ENCODE measurements at regions not wholly inside any gene's neighbourhood (a gene's known extent, or its start where the extent isn't known, plus 50 kb on each side); places are given as distances from the start of the nearest gene placed in this dataset.
"Not testable (repeated sequence)": the region's sequence is repeated elsewhere in the genome, so short reads cannot be mapped to it uniquely, and the experiment has no call there.

DNA sequence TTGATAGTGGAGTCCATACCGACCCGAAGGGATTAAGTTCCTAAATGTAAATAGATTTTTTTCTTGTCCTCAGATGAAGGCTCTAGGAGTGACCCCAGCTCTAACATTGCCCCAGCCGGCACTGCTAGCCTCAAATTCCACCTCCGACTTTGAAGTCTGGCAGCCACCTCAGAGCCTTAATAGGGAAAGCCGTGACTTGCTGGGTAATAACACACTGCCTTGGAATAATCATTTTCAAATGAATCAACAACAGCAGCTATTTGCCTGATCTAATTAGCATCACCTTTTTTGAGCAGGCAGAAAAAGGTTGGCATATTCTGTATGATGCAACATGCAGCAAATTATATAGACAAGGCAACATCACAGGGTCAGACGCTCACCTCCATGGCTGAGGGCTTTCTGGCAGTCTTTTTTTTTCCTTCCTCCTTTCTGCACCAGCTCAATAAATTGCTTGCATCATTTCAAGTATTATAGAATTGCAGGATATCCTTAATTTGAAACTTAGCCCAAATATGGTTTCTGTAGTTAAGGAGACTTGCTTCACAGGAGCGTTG, 276.5 kb upstream of the ATP5MC3 start:
- no peak for DNase-seq

GRCh38 chr2:175454953-175455389, 273.5 kb upstream of the ATP5MC3 start:
- DNase-seq = no peak

DNA sequence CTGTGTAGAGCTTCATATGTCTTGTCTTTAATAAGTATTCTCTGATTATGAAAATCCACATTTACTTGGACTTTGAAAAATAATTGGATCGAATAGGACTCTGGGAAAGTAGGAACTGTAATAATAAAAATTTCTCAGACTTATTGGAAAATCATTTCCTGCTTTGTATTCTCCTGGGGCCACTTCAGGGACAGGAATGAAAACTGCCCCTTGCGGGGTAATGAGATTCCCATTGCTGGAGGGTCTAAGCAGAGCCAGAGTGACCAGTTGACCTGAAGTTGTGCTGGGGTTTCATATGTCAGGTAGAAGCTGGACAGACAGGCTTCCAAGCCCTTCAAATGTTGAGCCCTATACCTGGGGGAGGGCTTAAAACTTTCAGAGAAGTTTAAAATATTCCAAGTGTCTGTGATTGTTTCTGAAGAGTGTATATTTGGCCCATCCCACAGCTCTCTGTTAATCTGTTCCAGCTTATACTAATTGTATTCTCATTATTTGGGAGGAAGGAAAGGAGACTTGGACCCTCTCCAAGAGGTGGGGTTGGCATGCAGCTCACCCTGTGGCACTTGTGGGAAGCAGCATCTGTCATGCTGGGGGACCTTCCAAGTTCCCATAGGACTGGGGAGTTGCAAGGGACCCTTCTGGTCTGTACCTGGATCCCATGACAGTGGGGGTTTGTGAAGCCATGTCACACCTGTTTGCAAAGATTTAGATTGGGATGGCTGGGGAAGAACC, 268.7 kb upstream of the ATP5MC3 start:
- no peak for DNase-seq

DNA sequence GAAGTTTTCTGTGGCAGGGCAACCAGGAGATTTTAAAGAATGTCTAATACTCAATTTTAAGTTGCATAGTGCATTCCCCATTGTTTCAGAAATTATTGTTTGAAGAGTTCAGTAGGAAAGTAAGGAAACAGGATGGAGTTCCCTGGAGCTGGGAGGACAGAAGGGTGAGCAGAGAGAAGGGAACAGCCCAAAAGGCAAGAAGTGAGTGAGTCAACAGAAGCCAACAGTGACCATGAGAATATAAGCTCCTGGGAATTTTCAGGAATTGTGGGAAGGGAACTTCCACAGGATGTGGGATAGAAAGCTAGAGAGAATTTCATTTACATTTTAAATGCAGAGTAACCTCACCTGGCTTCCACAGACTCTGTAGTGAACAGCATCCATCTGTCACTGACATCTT, 268.1 kb upstream of the ATP5MC3 start:
- no peak for DNase-seq

- no peak for DNase-seq
Observed at GRCh38 chr2:175446201-175446600, 264.7 kb upstream of the ATP5MC3 start.

- no peak for DNase-seq
Observed at GRCh38 chr2:175445281-175445680, 263.8 kb upstream of the ATP5MC3 start.

DNA sequence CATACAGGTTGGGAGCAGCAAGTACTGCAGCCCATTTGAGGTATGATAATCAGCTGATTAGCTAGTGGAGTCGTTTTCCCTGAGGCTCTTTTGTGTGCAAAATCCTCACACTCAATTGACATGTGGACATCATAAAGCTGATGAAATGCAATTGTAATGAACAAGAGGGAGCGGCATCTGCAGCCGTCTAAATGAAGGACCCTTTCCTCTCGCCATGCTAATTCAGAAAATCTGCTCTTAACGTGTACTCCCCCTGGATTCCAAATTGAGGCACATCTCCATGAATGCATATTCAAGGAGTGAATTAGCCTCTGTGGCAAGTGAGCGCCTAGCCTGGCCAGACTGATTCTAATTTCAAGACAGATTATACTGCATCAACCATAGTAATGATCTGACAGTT, 260.9 kb upstream of the ATP5MC3 start:
- DNase-seq = no peak

DNA sequence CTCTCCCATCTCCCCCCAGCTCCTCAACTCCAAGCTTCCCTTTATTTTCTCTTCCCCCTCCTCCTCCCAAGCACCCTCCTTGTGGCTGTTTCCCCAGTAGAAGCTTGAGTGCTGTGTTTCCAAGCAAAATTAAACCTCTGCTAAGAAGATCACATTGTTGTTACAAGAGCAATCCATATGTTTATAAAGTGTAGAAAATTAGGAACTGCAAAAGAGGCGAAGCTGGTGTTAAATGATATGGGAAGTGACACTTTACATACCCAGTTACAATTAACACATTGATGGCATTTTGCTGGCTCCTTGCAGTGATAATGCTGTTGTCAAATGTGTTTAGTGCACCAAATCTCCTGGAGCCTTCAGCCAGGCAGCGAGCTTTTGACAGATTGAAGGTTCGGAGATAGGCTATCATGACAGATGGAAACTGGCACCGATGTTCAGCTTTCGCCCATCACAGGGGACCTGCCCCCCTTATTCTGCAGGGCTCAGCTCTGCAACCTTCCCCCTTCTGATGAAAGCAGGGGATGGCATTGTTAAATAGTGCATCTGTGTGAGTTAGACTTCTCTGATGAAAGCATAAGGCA, 259.8 kb upstream of the ATP5MC3 start:
- DNase-seq = no peak

DNA sequence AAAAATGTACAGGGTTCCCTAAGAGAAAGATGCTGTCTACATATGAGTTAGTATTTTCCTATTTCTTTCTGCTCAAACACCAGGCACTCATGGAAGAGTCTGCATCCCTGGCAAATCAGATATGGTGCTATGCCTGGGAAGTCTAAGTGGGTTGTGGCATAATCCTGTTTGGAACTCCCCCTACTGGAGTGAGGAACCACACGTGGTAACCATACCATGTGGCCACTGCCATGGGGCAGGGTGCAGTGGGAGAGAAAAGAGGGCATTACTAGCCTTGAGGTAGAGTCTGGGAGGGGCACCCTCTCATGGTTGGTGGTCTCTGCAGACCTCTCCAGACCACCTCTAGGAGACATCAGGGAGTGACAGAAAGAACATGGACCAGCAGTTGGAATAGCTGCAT, 257.9 kb upstream of the ATP5MC3 start:
- DNase-seq = no peak

DNA sequence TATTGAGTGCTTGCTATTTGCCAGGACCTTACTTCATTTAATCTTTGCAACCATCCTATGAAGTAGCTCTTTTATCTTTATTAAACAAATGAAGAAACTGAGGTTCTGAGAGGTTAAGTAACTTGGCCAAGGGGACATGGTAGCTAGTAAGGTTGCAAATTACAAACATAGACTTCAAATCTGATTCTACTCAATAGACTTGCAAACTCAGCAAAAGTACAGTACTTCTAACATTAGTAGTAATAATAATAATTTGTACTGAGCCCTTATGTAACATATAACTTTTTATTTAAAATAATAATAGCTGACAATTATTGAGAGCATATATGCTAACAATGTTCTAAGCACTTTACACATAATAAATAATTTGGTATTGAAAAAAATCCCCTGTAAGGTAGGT, 255.7 kb upstream of the ATP5MC3 start:
- no peak for DNase-seq

DNA sequence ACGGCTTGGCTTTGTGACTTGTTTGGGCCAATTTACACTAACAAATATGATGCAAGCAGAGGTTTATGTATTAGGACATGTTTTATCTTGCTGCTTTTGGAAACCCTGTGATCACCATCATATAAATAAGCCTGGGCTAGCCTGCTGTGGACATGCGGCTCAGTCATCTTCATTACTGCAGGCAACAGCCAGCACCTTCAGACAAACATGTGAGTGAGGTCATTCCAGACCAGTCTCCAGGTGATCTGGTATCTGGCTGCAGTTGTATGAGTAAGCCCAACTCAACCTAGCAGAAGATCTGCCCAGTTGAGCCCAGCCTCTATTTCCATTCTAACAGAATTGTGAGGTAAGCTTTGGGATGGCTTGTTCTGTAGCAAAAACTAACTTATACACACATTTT, 254.6 kb upstream of the ATP5MC3 start:
- DNase-seq = no peak

DNA sequence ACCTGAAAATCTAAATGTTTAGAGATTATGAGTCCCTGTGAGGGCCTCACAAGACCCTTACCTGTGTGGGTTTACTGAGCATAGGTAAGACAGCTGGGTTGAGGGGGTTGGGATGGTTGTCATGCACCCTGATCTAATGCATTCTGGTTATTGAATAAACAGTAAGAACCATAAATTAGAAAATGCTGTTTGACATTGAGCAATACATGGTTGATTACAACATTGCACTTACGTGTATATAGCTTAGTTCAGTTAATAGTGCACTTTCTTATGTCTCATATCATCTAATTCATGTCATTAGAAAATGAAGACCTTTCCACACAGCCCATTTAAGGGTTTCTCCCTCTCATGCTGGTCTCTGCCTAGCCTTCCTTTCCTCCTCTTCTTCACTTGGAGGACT, 253.5 kb upstream of the ATP5MC3 start:
- no peak for DNase-seq

DNA sequence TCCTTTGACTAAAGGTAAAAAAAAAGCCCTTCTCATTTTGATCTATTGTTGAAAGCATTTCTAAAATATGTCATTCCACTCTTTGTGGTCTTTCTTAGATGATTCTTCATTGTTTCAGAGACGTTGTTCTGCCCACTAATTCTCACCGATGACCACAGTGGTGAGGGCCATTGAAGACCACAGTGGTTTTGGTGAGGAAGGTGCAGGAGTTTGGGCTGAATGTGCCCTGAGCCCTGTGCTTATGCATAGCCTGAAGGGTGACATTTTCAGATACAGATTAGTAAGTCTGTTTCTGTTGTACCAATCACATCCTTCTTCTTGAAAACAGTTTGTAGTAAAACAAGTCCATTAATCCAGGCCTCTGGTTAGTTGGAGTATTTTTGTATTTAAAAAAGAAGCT, 251.3 kb upstream of the ATP5MC3 start:
- DNase-seq = no peak

DNA sequence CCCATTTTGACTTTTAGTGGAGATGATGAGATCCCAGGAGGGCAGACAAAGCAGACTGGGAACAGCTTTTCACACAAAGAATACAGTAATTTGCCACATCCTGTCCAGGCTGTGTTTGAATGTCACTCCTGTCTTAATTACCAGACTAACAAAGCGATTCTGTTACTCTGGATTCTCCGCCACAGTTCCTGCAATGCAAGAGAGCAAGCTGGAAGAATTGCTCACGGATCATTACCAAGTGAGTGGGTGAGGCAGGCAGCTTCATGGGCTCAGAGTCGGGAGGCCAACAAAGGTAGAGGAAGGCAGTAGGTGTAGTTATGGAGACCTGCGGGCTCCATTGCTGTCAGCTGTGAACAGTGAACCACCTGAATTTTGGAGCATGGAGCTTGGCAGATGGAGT, 250.5 kb upstream of the ATP5MC3 start:
- DNase-seq = no peak

GRCh38 chr2:175431101-175431946, 249.8 kb upstream of the ATP5MC3 start:
- no peak for DNase-seq

- DNase-seq = no peak
Observed at GRCh38 chr2:175430236-175430635, 248.7 kb upstream of the ATP5MC3 start.

GRCh38 chr2:175418224-175418835, 236.8 kb upstream of the ATP5MC3 start:
- no peak for DNase-seq

- DNase-seq = peak; percentile 72
Observed at GRCh38 chr2:175414882-175415487, 233.5 kb upstream of the ATP5MC3 start.

DNA sequence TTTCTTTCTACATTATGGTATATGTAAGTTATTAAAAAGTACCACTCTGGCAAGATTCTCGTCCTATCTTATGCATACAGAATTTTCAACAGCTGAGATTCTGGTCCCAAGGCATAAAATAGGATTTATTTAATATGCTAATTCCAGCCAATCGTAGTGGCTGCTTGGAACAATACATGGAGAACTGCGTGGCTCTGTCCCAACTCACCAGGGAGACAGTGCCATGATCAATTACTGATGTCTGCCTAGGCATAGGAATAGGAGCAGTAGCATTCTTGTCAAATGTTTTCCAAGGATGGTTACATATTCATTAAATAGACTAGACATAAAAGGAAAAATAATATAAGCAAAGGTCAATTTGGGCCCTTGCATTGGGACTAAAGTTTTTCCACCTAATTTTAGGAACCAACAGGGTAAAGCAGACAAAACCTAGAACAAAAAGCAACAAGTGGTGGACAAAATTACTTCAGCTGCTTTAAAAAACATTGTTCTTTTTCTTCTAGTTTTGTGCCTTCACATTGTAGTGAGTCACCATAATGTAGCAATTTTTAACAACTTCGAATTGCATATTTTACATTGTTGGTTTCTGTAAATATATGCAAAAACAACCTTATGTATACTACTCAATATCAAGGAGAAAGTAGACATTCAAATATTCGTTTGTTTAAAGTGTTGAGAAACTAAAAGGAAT, 232.8 kb upstream of the ATP5MC3 start:
- no peak for DNase-seq

DNA sequence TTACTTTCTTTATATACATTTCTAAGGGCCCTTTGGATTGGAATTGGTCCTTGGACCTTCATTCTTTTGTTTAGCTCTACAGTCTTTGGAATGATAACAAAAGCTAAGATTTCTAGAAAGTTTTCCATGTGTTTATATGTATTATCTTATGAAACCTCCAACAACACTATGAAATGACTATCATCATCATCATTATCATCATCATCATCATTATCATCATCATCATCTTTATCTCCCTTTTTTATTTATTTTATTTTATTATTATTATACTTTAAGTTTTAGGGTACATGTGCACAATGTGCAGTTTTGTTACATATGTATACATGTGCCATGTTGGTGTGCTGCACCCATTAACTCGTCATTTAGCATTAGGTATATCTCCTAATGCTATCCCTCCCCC, 229.4 kb upstream of the ATP5MC3 start:
- not testable (repeated sequence) for DNase-seq

DNA sequence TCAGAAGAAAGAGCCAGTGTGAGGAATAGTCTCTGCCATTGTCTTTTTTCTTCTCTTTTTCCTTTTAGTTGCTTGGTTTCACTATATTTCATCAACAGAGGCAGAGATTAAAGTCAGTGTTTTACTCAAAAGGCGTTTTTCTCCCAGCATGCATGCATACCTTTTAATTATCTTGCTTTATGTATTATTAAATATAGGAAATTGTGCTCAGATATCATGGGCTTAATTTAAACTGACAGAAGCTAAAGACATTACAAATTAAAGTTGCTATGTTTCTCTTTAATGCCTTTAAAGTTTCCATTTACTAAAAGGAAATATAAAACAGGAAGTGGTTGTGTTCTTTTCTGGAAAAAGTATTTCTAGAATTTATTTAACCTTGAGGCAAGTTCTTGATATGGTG, 223.3 kb upstream of the ATP5MC3 start:
- DNase-seq = no peak

GRCh38 chr2:175403599-175404221, 222.2 kb upstream of the ATP5MC3 start:
- no peak for DNase-seq
